Activated naive CD4-positive, alpha-beta T cell treated with anti-CD3 and anti-CD28 coated beads, Interleukin-2, amount 50 U/mL, for 72 hours (primary cell): ENCODE measurements at regions not wholly inside any gene's neighbourhood (a gene's known extent, or its start where the extent isn't known, plus 50 kb on each side); places are given as distances from the start of the nearest gene placed in this dataset.
"Not testable (repeated sequence)": the region's sequence is repeated elsewhere in the genome, so short reads cannot be mapped to it uniquely, and the experiment has no call there.

Source experiments
- ATAC-seq, 2 donors: fragments of 150-1000 bp; cut with Tn5 transposase; 2 replicates each; pipeline ENCODE4 v1.10.0; 2021; ENCODE audit warnings: mild to moderate bottlenecking in 2 of 2, moderate library complexity in 2 of 2
- DNase-seq, 2 donors: peaks; one replicate each; pipeline ENCODE4 v3.0.0; 2021 to 2022; ENCODE audit warnings: low spot score in 2 of 2
- H3K27ac Mint-ChIP-seq, 2 donors: one replicate each; pipeline ENCODE4 v1.8.0; 2022; ENCODE audit warnings: mild to moderate bottlenecking in 2 of 2, mixed read lengths in 2 of 2
- H3K36me3 Mint-ChIP-seq, 2 donors: one replicate each; pipeline ENCODE4 v1.8.0; 2022; ENCODE audit warnings: mixed read lengths in 2 of 2
- H3K9me3 Mint-ChIP-seq, 2 donors: one replicate each; pipeline ENCODE4 v1.8.0; 2022; ENCODE audit warnings: mixed read lengths in 2 of 2

GRCh38 chr15:20305912-20306311 lies 235.7 kb downstream of the GOLGA6L6 start:
- ATAC-seq, H3K27ac Mint-ChIP-seq, H3K36me3 Mint-ChIP-seq, H3K9me3 Mint-ChIP-seq: not testable (repeated sequence)
- DNase-seq, result peak in 1 of 2 donors; percentile 56

GRCh38 chr15:20305015-20305465 lies 236.6 kb downstream of the GOLGA6L6 start:
- not testable (repeated sequence) for DNase-seq, H3K27ac Mint-ChIP-seq, ATAC-seq, H3K9me3 Mint-ChIP-seq, H3K36me3 Mint-ChIP-seq

DNA sequence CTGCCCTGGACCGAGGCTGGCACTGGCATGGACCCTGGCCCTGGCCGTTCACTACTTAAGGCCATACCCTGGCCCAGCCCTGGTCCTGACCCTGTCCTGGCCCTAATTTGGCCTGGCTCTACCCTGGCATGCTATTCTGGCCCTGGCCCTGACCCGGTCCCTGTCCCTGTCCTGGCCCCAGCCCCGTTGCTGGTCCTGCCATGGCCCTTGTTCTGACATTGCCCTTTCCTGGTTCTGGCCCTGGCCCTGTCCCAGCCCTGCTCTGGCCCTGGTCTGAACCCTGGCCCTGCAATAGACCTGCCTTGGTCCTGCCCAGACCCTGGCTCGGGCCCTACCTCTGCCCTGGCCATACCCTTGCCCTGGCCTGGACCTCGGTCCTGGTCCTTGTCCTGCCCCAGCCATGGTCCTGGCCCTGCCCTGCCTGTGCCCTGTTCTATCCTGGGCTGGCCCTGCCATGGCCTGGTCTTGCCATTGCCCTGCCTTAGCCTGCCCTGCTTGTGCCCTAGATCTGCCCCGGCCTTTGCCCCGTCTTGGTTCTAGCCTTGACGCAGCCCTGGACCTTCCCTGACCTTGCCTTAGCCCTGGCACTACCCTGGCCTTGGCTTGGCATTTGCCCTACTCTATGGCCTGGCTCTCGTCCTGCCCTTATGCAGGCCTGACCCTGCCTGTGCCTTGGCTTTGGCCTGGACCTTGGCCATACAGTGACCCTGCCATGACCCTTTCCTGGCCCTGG lies 237.2 kb downstream of the GOLGA6L6 start:
- not testable (repeated sequence) for ATAC-seq, H3K36me3 Mint-ChIP-seq, H3K27ac Mint-ChIP-seq, H3K9me3 Mint-ChIP-seq
- peak in 1 of 2 donors; percentile 52 for DNase-seq

GRCh38 chr15:20303248-20304171 lies 238.1 kb downstream of the GOLGA6L6 start:
- not testable (repeated sequence) for H3K9me3 Mint-ChIP-seq, H3K36me3 Mint-ChIP-seq, ATAC-seq
- peak in 1 of 2 donors; percentile 61 for DNase-seq
- peak overlapping the region in 1 of 2 donors; percentile 74 for H3K27ac Mint-ChIP-seq

DNA sequence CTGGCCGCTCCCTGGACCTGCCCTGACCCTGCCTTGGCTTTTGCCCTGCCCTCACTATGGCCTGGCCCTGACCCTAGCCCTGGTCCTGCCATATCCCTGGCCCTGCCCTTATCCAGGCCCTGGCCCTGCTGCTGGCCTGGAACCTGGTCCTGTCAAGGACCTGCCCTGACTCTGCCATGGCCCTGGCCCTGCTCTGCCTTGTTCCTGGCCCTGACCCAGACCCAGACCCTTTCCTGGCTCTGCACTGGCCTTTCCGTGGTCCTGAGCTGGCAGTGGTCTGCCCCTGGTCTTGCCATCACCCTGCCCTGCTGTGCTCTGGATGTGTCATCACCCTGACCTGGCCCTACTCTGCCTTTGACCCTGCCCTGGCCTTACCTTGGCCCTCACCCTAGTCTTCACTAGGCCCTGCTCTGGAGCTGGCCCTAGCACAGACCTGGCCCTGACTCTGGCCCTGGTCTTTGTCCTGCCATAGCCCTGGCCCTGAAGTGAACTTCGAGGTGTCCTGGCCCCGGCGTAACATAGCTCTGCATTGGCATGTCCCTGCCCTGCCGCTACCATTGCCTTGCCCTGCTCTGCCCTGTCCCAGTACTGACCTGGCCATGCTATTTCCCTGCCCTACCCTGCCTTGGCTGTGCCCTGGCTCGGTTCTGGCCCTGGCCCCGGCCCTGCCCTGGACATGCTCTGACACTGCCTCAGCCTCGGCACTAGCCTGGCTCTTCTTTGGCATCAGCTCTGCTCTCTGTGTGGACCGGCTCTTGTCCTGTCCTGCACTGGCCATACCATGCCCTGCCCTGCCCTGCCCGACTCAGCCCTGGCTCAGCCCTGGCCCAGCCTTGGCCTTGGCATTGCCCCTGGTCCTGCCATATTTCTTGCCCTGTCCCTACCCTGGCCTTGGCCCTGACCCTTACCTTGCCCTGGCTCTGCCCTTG lies 239.2 kb downstream of the GOLGA6L6 start:
- not testable (repeated sequence) for H3K27ac Mint-ChIP-seq, H3K36me3 Mint-ChIP-seq, ATAC-seq, H3K9me3 Mint-ChIP-seq
- peak in 1 of 2 donors; percentile 56 for DNase-seq

GRCh38 chr15:20301471-20302081 lies 240.0 kb downstream of the GOLGA6L6 start:
- DNase-seq, H3K27ac Mint-ChIP-seq, ATAC-seq, H3K36me3 Mint-ChIP-seq, H3K9me3 Mint-ChIP-seq: not testable (repeated sequence)

DNA sequence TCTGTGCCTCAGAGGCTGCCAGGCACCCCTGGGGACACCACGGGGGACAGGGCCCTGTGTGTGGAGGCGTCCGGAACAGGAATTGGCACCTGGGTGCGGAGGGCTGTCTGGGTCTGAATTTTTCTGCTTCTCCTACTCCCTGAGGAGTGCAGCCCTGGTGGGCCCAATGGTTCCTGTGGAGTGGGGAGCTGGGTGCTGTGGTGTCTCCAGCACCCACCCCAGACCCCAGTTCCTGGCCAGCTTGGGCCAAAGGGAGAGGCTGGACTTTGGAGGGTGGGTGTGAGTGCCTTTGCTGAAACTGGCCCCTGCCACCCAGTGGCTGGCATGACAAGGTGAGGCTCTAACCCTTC lies 240.6 kb downstream of the GOLGA6L6 start:
- not testable (repeated sequence) for H3K36me3 Mint-ChIP-seq, ATAC-seq, DNase-seq, H3K9me3 Mint-ChIP-seq, H3K27ac Mint-ChIP-seq

- not testable (repeated sequence) for H3K36me3 Mint-ChIP-seq, ATAC-seq, H3K27ac Mint-ChIP-seq, H3K9me3 Mint-ChIP-seq, DNase-seq
Observed at GRCh38 chr15:20300351-20301040, 241.1 kb downstream of the GOLGA6L6 start.

- not testable (repeated sequence) for H3K36me3 Mint-ChIP-seq, H3K9me3 Mint-ChIP-seq, ATAC-seq, DNase-seq
- H3K27ac Mint-ChIP-seq, result peak overlapping the region in 1 of 2 donors; percentile 29
Observed at GRCh38 chr15:20297603-20298123, 243.9 kb downstream of the GOLGA6L6 start.

DNA sequence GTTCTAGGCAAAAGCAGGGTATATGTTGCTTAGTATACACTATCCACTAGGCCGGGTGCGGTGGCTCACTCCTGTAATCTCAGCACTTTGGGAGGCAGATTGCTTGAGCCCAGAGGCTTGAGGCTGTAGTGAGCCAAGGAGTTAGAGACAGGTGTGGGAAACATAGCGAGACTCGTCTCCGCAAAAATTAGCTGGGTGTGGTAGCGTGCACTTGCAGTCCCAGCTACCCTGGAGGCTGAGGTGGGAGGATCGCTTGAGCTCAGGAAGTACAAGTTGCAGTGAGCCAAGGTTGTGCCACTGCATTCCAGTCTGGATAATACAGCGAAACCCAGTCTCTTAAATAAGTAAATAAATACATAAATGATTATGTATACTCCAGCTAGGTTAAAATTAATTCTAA lies 245.3 kb downstream of the GOLGA6L6 start:
- DNase-seq, H3K27ac Mint-ChIP-seq, ATAC-seq, H3K9me3 Mint-ChIP-seq, H3K36me3 Mint-ChIP-seq: not testable (repeated sequence)

DNA sequence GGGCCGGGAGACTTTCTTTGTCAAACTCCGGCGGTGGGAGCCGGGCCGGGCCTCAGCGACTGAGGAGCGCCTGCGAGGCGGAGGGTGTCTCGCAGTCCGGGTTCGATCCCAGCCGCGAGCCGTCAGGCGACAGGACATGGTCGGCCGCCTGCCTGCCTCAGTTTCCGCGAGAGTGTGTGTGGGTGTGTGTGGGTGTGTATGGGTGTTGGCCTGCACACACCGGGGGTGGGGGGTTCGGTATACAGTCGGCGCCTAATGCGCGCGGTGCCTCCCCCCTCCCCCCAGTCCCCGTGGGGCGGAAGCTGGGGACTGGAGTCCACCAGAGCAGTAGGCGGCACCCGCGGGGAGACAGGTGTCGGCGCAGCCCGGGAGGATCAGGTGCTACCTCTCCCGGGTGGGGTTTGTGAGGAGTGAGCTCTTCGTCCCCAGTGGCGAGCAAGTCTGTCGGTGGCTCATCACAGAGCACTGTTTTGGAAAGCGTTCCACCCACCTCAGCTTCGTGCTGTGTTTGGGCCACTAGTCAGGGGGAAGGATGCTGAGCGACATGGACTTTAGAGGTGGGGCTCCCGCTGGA lies 246.3 kb downstream of the GOLGA6L6 start:
- no peak for DNase-seq
- no peaks in the 10 kb centered on the region for H3K9me3 Mint-ChIP-seq
- H3K36me3 Mint-ChIP-seq, result no peaks in the 10 kb centered on the region
- ATAC-seq, result no peak
- H3K27ac Mint-ChIP-seq, result no peak overlapping the region

DNA sequence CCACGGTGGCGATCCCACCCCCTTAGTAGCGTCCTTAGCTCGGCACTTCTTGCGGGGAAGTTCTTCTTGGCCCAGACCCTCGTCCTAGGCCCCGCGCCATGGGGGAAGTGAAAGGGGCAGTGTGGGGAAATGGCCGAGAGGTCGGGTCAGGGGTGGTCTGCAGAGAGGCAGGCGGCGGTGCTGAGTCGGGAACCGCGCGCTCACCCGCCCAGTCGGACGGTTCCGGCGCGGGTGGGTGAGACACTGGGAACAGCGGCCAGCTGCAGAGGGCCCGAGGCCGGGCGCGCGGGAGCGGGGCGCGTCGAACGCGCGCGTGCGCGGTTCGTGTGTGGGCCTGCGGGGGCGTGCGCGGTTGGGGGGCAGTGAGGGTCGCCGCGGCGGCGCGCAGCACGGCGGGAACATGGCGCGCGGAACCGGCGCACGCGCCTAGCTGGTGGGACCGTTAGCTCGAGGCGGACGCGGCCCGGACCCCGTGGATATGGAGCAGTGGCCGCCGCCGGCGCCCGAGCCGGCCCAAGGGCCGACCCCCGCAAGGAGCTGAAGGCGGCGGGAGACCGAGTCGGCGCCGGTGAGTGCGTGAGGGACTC lies 246.9 kb downstream of the GOLGA6L6 start:
- no peak for DNase-seq
- H3K9me3 Mint-ChIP-seq, result no peaks in the 10 kb centered on the region
- no peak for ATAC-seq
- no peak overlapping the region for H3K27ac Mint-ChIP-seq
- H3K36me3 Mint-ChIP-seq, result no peaks in the 10 kb centered on the region

GRCh38 chr15:20292422-20293005 lies 249.1 kb downstream of the GOLGA6L6 start:
- H3K27ac Mint-ChIP-seq, H3K36me3 Mint-ChIP-seq, H3K9me3 Mint-ChIP-seq, ATAC-seq: not testable (repeated sequence)
- DNase-seq, result peak in 1 of 2 donors; percentile 1

GRCh38 chr15:20291616-20292015 lies 250.0 kb downstream of the GOLGA6L6 start:
- H3K27ac Mint-ChIP-seq, H3K9me3 Mint-ChIP-seq, H3K36me3 Mint-ChIP-seq, ATAC-seq: not testable (repeated sequence)
- DNase-seq, result peak; percentile 0 to 48
